IMR-90 (cell line): ENCODE measurements at regions not wholly inside any gene's neighbourhood (a gene's known extent, or its start where the extent isn't known, plus 50 kb on each side); places are given as distances from the start of the nearest gene placed in this dataset.

Source experiments
- ATAC-seq: fragments of 200-7000 bp; cut with Tn5 transposase; 2 replicates; pipeline ENCODE4 v1.9.1; 2020; ENCODE audit warnings: low read depth, mild to moderate bottlenecking, moderate library complexity
- BruUV-seq: library from RNA; stranded (reverse); fragments of 400-500 nt; replicated peaks from 2 replicates; lab custom pipeline; 2021; lab: Mats Ljungman, UMichigan
- CTCF ChIA-PET: fragments of 300-600 bp; formaldehyde crosslinking; extraction: SDS; loops from one replicate; lab custom pipeline; 2021; ENCODE audit warnings: antibody characterized with exemption; lab: Yijun Ruan, JAX
- POLR2A ChIA-PET: fragments of 300-600 bp; sonication (Branson Sonifier 250); formaldehyde crosslinking; loops from one replicate; lab custom pipeline; 2022; ENCODE audit warnings: antibody characterized with exemption; ENCODE audit not compliant: unreplicated experiment; lab: Charles Lee
- DNase-seq: peaks from one replicate; pipeline ENCODE4 v3.0.0; 2013
- H2AFZ ChIP-seq: replicated peaks from 2 replicates; pipeline ENCODE3; 2013; ENCODE audit warnings: low read length, mild to moderate bottlenecking; ENCODE audit not compliant: poor library complexity
- H2AK5ac ChIP-seq: 2 replicates; pipeline ENCODE4 v1.6.1; 2013; ENCODE audit warnings: low read depth, low read length, inconsistent platforms
- H2AK9ac ChIP-seq: replicated peaks from 2 replicates; pipeline ENCODE3; 2013; ENCODE audit warnings: mild to moderate bottlenecking, low read depth, low read length, moderate library complexity; ENCODE audit not compliant: poor library complexity
- H2BK120ac ChIP-seq: 2 replicates; pipeline ENCODE4 v1.6.1; 2013; ENCODE audit warnings: low read depth, low read length, inconsistent platforms
- H2BK15ac ChIP-seq: 3 replicates; pipeline ENCODE4 v1.6.1; 2013; ENCODE audit warnings: low read depth, low read length, inconsistent platforms
- H2BK20ac ChIP-seq: 2 replicates; pipeline ENCODE4 v1.6.1; 2013; ENCODE audit warnings: low read depth, mild to moderate bottlenecking, inconsistent platforms, low read length, moderate library complexity
- H2BK5ac ChIP-seq: 2 replicates; pipeline ENCODE4 v1.6.1; 2013; ENCODE audit warnings: mild to moderate bottlenecking, low read depth, low read length, inconsistent platforms; ENCODE audit not compliant: poor library complexity, severe bottlenecking
- H3K14ac ChIP-seq: replicated peaks from 2 replicates; pipeline ENCODE4 v1.6.1; 2013; ENCODE audit warnings: low read depth, low read length, inconsistent platforms
- H3K18ac ChIP-seq: 2 replicates; pipeline ENCODE4 v1.6.1; 2013; ENCODE audit warnings: low read depth, low read length, control low read depth
- H3K23ac ChIP-seq: 2 replicates; pipeline ENCODE4 v1.6.1; 2013; ENCODE audit warnings: low read depth, low read length, inconsistent platforms
- H3K27ac ChIP-seq: 2 replicates; pipeline ENCODE4 v1.5.1; 2013; ENCODE audit warnings: mild to moderate bottlenecking, control low read depth, low read length; ENCODE audit not compliant: insufficient read depth
- H3K27me3 ChIP-seq: 2 replicates; pipeline ENCODE4 v1.6.1; 2013; ENCODE audit warnings: low read length; ENCODE audit not compliant: control insufficient read depth, insufficient read depth
- H3K36me3 ChIP-seq: 2 replicates; pipeline ENCODE4 v1.6.1; 2013; ENCODE audit warnings: low read length, mixed read lengths; ENCODE audit not compliant: control insufficient read depth, insufficient read depth
- H3K4ac ChIP-seq: 2 replicates; pipeline ENCODE4 v1.6.1; 2013; ENCODE audit warnings: low read depth, low read length, inconsistent platforms
- H3K4me1 ChIP-seq: 2 replicates; pipeline ENCODE4 v1.6.1; 2013; ENCODE audit warnings: low read length, mixed read lengths; ENCODE audit not compliant: control insufficient read depth, insufficient read depth
- H3K4me2 ChIP-seq: 2 replicates; pipeline ENCODE4 v1.6.1; 2013; ENCODE audit warnings: low read depth, mild to moderate bottlenecking, control low read depth, low read length, moderate library complexity
- H3K4me3 ChIP-seq: 2 replicates; pipeline ENCODE4 v1.5.1; 2013; ENCODE audit warnings: low read depth, mild to moderate bottlenecking, control low read depth, low read length, moderate library complexity; ENCODE audit not compliant: insufficient read depth
- H3K56ac ChIP-seq: 2 replicates; pipeline ENCODE4 v1.6.1; 2013; ENCODE audit warnings: low read length, inconsistent platforms; ENCODE audit not compliant: insufficient read depth; ENCODE audit errors: extremely low read depth
- H3K79me1 ChIP-seq, 2 experiments: 2 replicates each; pipeline ENCODE4 v1.6.1; 2013; ENCODE audit warnings: low read length in 2 of 2, inconsistent platforms in 1 of 2, low read depth in 1 of 2
- H3K9ac ChIP-seq: 2 replicates; pipeline ENCODE4 v1.6.1; 2013; ENCODE audit warnings: low read depth, low read length, control low read depth
- H3K9me1 ChIP-seq: 2 replicates; pipeline ENCODE4 v1.6.1; 2013; ENCODE audit warnings: low read length, inconsistent platforms; ENCODE audit not compliant: insufficient read depth
- H3K9me3 ChIP-seq: 2 replicates; pipeline ENCODE4 v1.6.1; 2013; ENCODE audit warnings: low read length; ENCODE audit not compliant: control insufficient read depth, insufficient read depth
- H4K20me1 ChIP-seq: 2 replicates; pipeline ENCODE4 v1.6.1; 2013; ENCODE audit warnings: low read length, inconsistent platforms; ENCODE audit not compliant: insufficient read depth
- H4K5ac ChIP-seq: 2 replicates; pipeline ENCODE4 v1.6.1; 2013; ENCODE audit warnings: mild to moderate bottlenecking, low read depth, low read length, control low read depth
- H4K8ac ChIP-seq, 2 experiments: 2 replicates each; pipeline ENCODE4 v1.6.1; 2013; ENCODE audit warnings: low read depth in 2 of 2, low read length in 2 of 2, control low read depth in 1 of 2, inconsistent platforms in 1 of 2
- H4K91ac ChIP-seq: 2 replicates; pipeline ENCODE4 v1.6.1; 2013; ENCODE audit warnings: low read depth, low read length, inconsistent platforms; ENCODE audit not compliant: insufficient read depth
- FOS ChIP-seq: fragments of 150-350 bp; IDR thresholded peaks from 2 replicates; pipeline ENCODE4 v1.6.1; 2016; ENCODE audit warnings: low read depth, low read length
- MXI1 ChIP-seq: IDR thresholded peaks from 2 replicates; pipeline ENCODE4 v1.6.1; 2012; ENCODE audit warnings: low read depth, mild to moderate bottlenecking, low read length, moderate library complexity, borderline replicate concordance
- RCOR1 ChIP-seq: IDR thresholded peaks from 2 replicates; pipeline ENCODE4 v1.6.1; 2012; ENCODE audit warnings: mild to moderate bottlenecking, low read length, improper control_type of control experiment; ENCODE audit not compliant: insufficient replicate concordance
- RFX5 ChIP-seq: IDR thresholded peaks from 2 replicates; pipeline ENCODE4 v1.8.0; 2012; ENCODE audit warnings: low read depth, mild to moderate bottlenecking, low read length, moderate library complexity
- WGBS, 2 experiments: methylation state at CpG; one replicate each; pipeline versions ENCODE4 v1.1.5 to v1.1.7; 2013; ENCODE audit warnings: missing lambda C conversion rate in 2 of 2; ENCODE audit not compliant: insufficient read length in 1 of 2; ENCODE audit errors: extremely low coverage in 2 of 2; 5-methylcytosine and 5-hydroxymethylcytosine counted together
- dilution Hi-C: fragments of 300-500 bp; cut with HindIII; formaldehyde crosslinking; loops from one replicate; pipeline ENCODE4 v1.14.3; 2018; ENCODE audit warnings: low sequenced_read_pairs; ENCODE audit not compliant: unreplicated experiment
- in situ Hi-C: fragments of 300-500 bp; cut with MboI; formaldehyde crosslinking; loops from 3 replicates; pipeline ENCODE4 v1.14.3; 2019; ENCODE audit warnings: low sequenced_read_pairs, inconsistent platforms, mixed read lengths
- intact Hi-C: fragments of 100-400 bp; cut with micrococcal nuclease; formaldehyde crosslinking; loops from 2 replicates; pipeline ENCODE4 v1.10.0; 2022

DNA sequence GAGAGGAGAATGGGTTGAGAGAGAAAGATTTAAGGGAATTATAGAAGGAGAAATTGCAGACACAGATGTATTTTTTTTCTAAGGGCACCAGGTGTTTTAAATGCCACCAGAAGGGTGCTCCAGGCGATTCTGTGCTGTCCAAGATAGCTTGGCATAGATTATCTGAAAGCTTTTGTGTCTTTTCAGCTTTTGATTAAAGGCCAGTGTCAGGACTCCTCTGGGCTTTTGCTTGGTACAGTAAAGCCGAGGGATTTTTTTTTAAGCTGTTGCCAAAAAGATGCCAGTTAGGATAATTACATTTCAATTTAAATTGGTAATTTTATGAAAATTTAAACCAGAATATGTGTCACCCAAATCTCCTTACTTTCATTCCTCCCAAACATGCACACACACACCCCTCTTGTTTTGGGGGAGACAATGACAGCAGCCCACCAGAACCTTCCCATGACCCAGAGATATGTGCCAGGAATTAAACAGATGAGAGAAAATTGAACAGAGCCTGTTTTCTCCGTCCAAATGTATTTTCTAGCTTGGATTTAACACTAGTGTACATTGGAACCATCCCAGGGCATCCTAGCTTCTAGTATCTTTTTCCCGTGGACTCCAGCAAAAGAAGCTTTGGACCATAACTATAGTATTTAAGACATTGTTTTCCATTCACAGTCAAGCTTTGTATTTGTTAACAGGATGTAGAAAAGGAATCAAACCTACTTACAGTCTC, 670.7 kb upstream of the CXADR start:
- ChIA-PET CTCF (interaction anchor here (0.7 kb wide), 1 partner anchor 350 kb away, joined by 3 read pairs; no protein-coding TSS in a partner anchor), POLR2A (no interaction called here)
- Histone ChIP-seq H3K9me3 (no peaks in the 10 kb centered on the region), H3K23ac (no peak overlapping the region), H2AK9ac (no peak overlapping the region), H2BK5ac (no peak overlapping the region), H3K4me3 (no peak overlapping the region), H4K8ac (no peak overlapping the region), H3K4ac (no peak overlapping the region), H3K4me1 (peaks cover 5% of the 10 kb centered on the region), H2AFZ (no peak overlapping the region), H4K20me1 (no peaks in the 10 kb centered on the region), H2BK120ac (no peak overlapping the region), H3K4me2 (no peak overlapping the region), H3K56ac (no peak overlapping the region), H2BK20ac (no peak overlapping the region), H3K27me3 (no peaks in the 10 kb centered on the region), H3K36me3 (no peaks in the 10 kb centered on the region), H2AK5ac (no peak overlapping the region), H3K18ac (no peak overlapping the region), H3K14ac (no peak overlapping the region), H3K79me1 (no peaks in the 10 kb centered on the region), H3K9me1 (peaks cover 4% of the 10 kb centered on the region; the same call in 1 of the 2 replicates), H4K91ac (no peak overlapping the region), H2BK15ac (no peak overlapping the region), H3K9ac (no peak overlapping the region), H4K5ac (no peak overlapping the region), H3K27ac (no peak overlapping the region)
- DNase-seq (no peak), ATAC-seq (no peak)
- dilution Hi-C loops: no loop called here
- TF ChIP-seq MXI1 (no peak), FOS (no peak), RFX5 (no peak), RCOR1 (no peak)
- in situ Hi-C loops: no loop called here
- no TSS peak for BruUV-seq
- no CpG with 5 or more reads among the region's 4 CpGs for WGBS, 2 experiments
- intact Hi-C loops: no loop called here
